ENCODE measurements at regions not wholly inside any gene's neighbourhood (a gene's known extent, or its start where the extent isn't known, plus 50 kb on each side); places are given as distances from the start of the nearest gene placed in this dataset.
"Not testable (repeated sequence)": the region's sequence is repeated elsewhere in the genome, so short reads cannot be mapped to it uniquely, and the experiment has no call there.

DNA sequence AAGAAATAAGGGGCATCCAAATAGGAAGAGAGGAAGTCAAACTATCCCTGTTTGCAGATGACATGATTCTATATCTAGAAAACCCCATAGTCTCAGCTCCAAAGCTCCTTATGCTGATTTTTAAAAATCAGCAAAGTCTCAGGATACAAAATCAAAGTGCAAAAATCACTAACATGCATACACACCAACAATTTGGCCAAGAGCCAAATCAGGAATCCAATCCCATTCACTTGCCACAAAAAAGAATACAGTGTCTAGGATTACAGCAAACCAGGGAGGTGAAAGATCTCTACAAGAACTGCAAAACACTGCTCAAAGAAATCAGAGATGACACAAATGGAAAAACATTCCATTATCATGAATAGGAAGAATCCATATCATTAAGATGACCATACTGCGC, 155.8 kb upstream of the ARHGAP42 start:
- not testable (repeated sequence) for DNase-seq

DNA sequence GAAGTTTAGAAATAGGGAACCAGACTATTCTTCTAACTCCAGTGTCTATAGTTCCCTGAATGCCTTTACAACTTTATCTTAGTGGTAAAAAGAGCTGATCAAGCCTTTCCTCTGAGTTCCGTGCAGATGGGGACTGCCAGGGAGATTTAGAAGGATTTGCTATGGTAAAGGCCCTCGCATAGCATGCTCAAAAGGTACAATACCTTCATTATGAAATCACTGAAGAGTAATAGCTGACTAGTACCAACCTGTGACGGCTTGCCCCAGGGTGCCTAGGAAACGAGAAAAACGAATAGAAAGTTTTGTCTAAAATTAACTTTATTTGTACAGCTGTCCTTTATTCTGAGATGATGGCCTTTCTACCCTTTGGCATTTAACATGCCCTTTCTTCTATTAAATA, 150.1 kb upstream of the ARHGAP42 start:
- DNase-seq: no peak

DNA sequence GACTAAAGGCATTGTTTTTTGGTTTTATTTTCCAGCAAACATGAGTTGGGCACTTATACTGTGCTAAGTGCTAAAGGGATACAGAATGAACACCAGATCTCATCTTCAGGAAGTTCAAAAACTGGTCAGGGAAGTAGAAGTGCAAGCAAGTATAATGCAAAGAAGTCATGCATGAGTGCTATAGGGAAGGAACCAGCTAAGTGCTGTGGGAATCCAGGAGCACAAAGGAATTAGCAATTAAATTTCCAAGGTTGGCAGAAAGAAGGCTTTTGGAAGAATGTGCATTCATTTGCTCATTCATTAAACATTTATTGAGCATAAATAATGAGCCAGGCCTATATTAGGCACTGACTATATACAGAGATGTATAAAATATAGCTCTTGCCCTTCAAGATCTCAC, 143.7 kb upstream of the ARHGAP42 start:
- no peak for DNase-seq

DNA sequence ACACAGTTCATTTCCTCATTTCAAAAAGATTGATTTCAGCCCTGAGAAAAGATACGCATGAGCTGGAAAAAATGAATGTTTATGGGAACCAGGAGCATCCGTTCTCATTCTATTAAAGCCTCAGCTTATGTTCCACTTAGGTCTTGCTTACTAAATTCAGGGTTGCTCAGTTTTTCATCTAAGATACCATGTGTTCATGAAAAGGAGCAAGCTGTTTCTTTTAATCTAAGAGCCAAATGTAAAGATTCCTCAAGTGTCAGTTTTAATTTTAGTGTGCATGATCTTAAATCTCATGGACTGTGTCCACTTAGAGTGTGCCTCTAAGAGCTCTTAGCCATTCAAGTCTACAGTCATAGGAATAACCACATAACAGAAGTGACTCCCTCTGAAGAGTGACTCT, 141.5 kb upstream of the ARHGAP42 start:
- DNase-seq: no peak

DNA sequence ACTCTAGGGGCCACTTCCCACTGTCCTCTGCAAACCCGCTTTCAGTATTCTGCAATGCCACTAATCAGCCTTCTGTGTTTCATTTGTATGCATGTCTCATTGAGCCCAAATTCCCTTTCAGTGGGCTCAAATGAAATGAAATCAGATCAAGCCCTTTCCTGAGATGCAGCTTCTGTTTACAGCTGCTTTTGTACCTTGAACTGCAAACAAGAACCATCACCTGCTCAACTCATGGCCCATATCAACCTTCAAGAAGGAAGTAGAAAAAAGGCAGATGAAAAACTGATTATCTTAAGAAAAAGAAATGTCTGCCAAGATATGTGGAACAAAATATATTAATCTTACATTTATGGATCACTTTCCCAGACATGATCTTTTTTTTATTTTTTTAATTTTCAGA, 141.1 kb upstream of the ARHGAP42 start:
- no peak for DNase-seq

DNA sequence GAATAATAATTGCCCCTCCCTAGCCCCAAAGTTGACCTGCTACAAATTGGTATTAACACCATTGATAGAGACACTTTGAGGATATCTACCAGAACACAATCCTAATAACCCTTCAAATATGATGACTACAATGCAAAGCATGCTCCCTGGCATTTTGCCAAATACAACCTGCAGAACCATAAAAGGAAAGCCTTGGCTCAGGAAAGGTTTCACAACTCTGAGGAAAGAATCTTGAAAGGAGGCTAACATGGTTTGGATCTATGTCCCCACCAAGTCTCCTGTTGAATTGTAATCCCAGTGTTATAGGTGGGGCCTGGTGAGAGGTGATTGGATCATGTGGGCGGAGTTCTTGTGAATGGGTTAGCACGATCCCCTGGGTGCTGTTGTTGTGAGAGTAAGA, 140.4 kb upstream of the ARHGAP42 start:
- DNase-seq: no peak

DNA sequence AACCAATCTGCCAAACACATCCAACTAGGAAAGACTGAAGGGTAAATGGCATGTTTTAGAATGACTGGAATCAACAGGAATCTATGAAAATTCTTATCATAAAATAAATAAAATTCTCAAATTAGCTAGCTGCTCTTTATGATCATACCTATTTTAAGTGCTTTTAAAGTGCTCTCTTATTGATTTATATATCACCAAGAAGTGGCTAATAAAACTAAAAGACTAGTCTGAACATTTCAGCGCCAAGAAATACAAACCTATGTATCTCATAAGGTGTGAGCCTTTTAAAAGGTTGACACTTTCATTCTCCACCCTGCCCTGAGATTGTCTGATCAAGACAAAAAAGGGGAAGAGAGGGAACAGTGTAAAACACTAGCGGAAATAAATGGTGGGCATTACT, 136.8 kb upstream of the ARHGAP42 start:
- no peak for DNase-seq

DNA sequence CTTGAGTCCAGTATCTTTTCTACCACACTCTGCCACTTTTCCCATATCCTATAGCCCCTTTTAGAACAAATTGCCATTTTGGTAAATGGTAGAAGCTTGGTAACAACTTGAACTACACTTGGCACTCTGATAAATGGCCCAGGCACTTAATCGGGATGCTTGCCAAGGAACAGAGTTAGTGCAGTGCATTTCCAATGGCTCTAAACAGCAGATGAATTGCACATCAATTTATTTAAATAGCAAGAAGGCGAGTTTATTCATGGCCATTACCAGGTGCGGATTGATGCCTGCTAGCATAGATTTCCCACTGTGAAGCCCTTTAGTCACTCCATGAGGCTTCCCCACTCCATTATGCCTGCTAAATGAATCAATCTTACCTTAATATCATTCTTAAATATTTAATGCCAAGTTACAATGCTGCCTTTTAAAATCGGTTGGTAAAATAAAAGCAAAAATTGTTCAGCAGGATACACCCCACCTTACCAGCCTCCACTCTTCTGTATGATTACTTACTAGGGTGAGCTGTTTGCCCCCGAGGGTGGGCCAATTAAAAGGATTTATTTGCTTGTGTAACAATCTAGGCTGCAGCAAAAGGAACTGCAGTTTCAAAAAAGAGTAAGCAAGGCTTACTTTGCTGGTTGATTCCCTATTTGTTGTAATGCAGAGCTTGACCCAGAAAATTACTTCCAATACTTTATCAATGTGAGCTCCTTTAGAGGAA, 136.0 kb upstream of the ARHGAP42 start:
- no peak for DNase-seq

DNA sequence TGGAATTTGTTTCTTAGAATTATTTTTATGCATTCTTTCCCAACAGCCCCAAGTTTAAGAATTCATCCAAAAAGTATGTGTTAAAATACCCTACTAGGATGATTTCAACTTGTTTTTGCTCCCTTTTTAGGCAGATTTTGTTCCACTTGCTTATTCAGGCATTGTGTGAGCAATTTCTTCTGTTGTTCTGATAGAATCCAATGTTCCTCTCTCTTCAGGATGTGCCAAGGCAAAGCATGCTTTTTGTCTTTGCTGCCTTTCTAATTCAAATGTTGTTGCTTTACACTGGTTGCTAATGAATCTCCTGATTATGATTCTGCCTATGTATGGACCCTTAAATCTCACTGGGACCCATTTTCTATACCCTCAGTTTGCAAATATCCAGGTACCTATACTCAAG, 131.2 kb upstream of the ARHGAP42 start:
- no peak for DNase-seq

DNA sequence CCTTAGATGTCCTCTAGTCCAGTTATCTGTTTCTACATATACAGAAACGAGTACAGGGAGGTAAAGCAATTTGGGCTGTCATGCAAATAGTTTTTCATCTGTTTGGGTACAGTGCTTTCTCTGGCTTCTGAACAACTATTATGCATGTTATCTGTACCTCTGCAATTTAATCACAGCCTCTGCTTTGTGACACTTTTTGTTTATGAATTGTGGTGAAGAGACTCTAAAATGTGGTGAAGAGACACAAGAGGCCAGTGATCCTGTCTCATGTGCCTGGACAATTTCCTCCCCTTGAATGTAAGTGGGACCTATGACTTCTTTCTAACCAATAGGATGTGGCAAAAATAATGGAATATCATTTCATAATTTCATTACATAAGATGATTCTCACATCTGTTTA, 130.3 kb upstream of the ARHGAP42 start:
- no peak for DNase-seq

DNA sequence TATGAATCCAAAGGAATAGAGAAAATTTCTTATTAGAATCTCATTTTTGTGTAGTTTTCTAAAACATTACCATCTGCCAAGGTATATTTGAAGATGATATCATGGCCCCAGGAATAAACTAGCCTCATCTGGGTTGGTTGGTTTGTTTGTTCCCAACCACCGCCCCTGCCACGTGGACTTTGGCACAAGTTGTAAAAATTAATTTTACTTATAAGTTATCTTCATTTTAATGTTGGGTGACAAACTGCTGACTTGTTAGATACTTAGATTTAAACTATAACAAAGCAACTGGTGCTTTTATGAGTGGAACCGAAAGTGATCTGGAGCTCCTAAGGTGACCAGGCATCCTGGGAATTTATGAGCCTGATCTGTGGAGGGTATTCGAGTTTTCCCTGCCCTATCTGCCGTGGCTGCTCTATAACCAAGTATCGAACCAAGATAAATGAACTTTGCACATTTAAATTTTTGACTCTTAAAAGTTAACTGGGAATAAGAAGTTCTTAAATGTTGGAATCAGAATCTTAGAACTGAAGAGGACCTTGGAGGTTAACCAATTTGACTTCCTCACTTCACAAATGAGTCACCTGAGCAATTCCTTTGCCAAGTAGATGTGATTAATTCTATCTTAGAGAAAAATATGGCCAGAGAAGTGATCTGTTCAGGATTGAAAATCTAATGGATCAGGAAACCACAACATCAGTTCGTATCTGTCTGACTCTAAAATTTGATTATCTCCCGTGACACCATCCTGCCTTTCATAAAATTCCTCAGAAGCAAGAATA, 129.1 kb upstream of the ARHGAP42 start:
- no peak for DNase-seq

DNA sequence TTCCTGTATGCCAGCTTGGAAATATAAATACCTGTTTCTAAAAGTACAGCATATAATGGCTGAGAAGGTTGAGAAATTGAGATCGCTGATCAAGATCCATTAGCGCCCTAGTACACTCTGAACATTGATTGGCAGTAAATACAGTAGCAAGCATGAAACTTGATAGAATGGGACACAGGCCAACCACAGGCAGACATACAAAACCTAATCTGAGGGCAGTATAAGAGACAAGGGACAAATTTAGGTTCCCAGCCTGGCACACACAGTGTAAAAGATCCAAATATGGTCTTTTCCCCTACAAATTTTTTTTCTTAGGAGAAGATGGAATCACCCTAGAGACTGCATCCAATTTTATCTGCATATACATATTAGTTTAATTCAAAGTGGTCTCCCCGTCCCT, 126.5 kb upstream of the ARHGAP42 start:
- no peak for DNase-seq

DNA sequence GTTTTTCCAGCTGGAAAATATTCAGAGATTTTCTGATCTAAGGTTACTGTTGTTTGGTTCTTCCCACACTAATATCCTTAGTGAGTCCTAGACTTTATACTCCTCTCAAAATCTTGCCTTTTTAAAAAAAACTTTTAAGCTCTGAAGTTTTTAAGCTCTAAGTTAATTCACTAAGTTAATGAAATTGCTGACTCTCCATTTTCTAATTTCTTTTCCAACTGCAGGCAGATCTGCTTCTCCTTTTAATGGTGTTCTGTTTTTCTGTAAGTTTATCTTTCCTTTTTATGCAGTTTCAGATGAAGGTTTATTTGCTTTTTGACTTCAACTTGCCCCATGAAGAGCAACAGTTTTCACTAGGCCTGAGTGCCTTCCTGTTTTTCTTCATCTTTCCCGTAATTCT, 125.8 kb upstream of the ARHGAP42 start:
- DNase-seq: no peak

DNA sequence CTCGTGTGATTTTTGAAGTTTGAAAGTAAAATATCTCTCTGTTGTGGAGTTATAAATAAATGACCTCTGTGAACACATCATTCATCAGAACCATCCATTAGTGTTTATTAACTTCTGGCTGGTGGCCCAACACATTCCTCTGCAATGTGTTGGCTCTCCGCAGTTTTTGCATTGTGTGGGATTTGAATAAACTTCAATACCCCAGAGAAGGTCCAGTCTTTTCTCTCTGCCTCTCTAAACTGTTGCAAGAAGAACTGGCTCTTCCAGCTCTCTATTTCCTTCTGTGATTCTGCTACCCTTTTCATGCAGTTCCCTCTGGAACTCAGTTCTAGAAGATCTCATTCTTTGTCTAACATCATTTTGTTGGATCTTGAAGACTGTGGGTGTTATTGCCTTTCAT, 125.0 kb upstream of the ARHGAP42 start:
- DNase-seq: no peak

DNA sequence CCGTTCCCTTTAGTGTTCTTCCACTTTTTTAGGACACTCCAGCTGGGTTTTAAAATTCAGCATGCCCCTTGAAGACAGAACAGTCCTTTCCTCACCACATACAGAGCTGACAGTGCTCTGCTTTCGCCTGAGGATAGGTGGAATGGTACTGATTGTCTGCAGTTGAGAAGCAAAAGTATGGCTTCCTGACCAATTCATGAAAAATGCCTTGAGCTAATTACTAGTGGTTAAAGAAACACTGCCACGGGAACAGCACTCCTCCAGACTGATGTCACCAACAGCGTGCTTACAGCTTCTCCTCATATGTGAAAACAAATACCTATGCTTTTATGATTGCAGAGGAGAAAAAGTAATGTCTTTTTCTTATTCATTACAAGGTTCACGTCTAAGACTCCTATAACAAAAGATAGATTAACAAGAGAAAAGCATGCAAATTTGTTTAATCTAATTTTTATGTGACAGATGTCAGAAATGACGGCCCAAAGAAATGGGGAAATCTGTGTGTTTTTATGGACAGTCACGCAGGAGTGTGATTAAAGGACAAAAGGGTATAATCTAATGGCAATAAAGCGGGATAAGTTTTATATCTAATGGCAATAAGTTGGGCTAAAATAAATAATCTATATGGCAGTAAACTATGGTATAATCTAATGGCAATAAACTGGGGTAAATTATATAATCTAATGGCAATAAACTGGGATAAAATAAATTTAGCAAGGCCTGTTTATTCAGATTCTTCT, 123.4 kb upstream of the ARHGAP42 start:
- no peak for DNase-seq

DNA sequence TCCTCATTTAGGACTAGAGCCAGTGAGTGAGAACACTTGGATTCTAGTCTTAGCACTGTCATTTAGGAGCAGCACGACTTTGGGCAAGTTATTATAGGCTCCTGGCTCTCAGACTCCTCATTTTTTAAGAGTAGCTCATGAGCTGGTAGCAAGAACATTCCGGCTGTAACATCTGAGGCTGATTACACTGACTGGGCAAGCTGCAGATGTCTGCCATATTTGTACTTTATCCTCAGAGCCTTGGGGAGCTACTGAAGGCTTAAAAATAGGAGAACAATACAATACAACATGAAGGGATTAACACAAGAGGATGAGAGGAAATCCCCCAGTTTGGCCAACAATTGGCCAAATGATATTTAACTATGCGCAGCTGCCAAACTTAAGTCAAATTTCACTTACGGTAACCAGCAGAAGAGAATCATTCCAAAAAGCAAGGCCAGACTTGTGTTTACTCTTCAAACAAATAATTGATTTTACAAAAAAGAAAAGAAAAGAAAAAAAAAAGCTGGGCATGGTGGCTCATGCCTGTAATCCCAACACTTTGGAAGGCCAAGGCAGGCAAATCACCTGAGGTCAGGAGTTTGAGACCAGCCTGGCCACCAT, 113.1 kb upstream of the ARHGAP42 start:
- no peak for DNase-seq

DNA sequence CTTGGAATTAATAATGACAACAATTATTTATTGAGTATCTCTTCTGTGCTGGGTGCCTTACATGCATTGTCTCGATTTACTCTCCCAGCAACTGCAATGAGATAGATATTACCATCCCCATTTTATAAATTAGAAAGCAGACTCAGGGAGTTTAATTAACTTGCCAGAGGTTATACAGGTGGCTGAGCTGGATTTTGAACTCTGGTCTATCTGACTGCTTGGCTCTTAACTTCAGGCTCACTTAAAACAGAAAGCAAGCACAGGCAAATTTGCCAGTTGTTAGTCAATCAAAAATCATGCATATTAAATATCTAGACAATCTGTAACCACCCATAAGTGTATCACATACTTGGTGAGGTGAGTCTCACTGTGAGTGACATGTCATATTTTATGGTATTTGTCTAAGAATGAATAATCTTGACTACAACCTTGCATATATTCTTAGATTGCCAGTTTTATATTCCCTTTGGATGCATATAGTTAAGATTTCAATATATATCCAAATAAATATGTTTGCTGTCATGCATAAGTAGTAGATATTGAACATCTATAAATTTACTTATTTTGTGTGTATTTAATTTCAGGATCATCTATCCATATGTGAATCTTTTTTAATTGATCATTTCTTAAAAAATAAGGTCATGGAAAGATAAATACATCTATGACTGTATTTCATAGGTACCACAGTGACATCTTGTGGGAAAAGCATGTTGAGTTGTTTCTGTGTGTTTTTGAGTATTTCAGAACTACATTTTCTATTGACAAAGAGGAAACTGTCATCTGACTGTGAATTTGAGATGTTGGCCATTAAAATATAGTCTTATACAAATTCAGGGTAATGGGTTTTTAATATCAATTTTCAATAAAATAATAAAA, 112.0 kb upstream of the ARHGAP42 start:
- peak; percentile 47 for DNase-seq

DNA sequence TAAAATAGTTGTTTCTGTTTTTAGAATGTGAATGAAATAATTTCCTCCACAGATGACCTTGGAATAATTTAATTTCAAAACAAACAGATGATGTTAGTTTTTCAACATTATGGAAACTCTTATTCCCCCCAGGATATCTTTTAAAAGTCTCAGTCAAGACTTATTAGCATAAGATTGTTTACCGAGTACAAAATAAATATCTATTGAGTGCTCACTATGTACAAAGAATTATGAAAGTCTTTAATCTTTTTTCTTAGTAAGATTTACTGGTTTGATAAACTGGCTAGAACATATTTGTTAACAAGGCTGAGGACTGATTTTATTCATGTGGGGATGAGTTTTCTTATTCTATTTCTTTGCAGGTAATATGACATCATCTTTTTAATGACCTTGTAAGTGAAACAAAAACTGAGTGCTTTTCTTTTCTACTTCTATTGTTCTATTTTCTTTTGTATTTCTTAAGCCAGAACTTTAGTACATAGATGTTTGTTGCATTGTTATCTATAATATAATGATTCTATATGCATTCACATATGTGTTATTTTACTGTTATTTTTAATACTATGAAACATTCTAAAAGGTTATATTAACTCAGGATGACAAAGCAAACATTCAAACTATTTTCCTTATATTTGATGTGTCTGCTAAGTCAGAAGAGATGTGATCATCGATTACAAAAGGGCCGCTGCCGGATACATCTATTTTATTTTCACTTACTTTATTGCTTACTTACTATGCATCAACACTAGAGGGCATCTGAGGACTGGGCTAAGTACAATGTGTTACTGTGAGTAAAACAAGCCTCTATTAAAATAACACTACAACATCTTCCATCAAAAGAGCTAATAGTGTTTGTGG, 111.0 kb upstream of the ARHGAP42 start:
- peak; percentile 57 for DNase-seq

DNA sequence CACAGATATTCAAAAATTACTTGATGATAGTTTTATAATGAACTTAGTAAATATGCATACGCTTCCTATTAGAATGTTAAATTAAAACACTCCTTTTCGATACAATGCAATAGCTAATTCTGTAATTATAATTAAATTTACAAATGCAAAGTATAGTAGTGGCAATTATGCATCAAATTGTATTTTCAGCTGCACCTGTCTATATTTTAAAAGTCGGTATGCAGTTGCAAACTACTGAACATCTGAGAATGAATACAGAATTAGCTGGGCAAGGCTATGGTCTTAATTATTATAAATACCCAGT, 110.4 kb upstream of the ARHGAP42 start:
- DNase-seq: no peak

DNA sequence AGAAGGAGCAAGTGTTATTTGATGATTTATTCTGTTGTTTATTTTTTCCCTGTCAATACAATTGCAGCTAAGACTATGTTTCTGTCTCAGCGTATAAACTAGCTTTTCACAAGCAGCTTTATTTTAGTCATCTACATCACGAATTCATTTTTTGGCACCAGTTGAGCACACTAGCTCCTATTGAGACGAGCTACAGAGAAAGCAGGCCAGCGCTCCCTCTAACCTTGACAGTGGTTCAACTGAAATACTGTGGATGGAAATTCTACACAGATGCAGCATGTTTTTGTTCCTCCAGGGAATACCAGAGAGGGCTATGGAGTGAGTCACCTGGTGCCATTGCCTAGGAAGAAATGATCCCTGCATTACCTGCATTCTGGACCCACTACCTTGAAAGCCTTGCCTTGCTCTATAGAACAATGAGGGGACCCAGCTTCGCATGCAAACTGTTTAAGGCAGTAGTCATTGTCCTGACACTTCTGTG, 108.2 kb upstream of the ARHGAP42 start:
- no peak for DNase-seq

DNA sequence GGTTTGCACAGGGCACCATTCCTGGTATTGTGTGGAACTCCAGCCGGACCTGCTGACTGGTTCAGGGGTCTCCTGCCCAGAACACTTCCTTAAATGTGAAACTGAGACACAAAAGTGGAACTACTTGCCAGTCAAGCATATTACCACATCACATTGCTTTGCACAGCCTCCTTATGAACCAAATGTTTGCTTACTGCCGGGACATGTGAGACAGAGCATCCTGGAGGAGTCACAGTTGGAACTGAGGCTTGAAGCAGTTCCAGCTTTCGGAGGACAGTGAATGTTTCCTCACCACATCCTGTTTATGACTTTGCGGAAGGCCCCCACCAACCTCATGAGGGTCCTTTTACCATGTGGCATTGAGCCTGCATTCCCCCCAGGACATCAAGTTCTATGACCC, 105.8 kb upstream of the ARHGAP42 start:
- no peak for DNase-seq

Measured in left kidney (tissue), 1 donor.